IgD-negative memory B cell (primary cell): ENCODE measurements at regions not wholly inside any gene's neighbourhood (a gene's known extent, or its start where the extent isn't known, plus 50 kb on each side); places are given as distances from the start of the nearest gene placed in this dataset.

Experiments
- H3K27ac Mint-ChIP-seq, 3 donors: one replicate each; pipeline ENCODE4 v1.8.0; 2020 to 2022; ENCODE audit warnings: mild to moderate bottlenecking in 3 of 3, mixed read lengths in 3 of 3, moderate library complexity in 1 of 3
- H3K27me3 Mint-ChIP-seq: one replicate; pipeline ENCODE4 v1.8.0; 2021; ENCODE audit warnings: mixed read lengths
- H3K36me3 Mint-ChIP-seq: one replicate; pipeline ENCODE4 v1.8.0; 2020; ENCODE audit warnings: mild to moderate bottlenecking, mixed read lengths
- H3K4me1 Mint-ChIP-seq, 3 donors: one replicate each; pipeline ENCODE4 v1.8.0; 2020 to 2022; ENCODE audit warnings: mixed read lengths in 3 of 3, mild to moderate bottlenecking in 1 of 3
- H3K4me3 Mint-ChIP-seq, 4 donors: one replicate each; pipeline ENCODE4 v1.8.0; 2020 to 2022; ENCODE audit warnings: mild to moderate bottlenecking in 4 of 4, mixed read lengths in 4 of 4, moderate library complexity in 3 of 4
- H3K9me3 Mint-ChIP-seq, 3 donors: one replicate each; pipeline ENCODE4 v1.8.0; 2020 to 2021; ENCODE audit warnings: mixed read lengths in 3 of 3, mild to moderate bottlenecking in 1 of 3

GRCh38 chr6:105452924-105453756 lies 50.3 kb upstream of the PREP start:
- Mint-ChIP-seq H3K4me1 (peaks cover 7 to 12% (median 10%) of the 10 kb centered on the region in 3 donors), H3K27ac (peak overlapping the region in 2 of 3 donors; percentile 69 to 83), H3K36me3 (no peaks in the 10 kb centered on the region), H3K27me3 (peaks cover 9% of the 10 kb centered on the region), H3K4me3 (peak overlapping the region; percentile 2 to 76 (median 38)), H3K9me3 (peaks cover 0 to 5% (median 0%) of the 10 kb centered on the region in 3 donors)
